Endothelial cell of umbilical vein (primary cell): ENCODE measurements at regions not wholly inside any gene's neighbourhood (a gene's known extent, or its start where the extent isn't known, plus 50 kb on each side); places are given as distances from the start of the nearest gene placed in this dataset.

Source experiments
- BruUV-seq: library from RNA; stranded (reverse); fragments of 400-500 nt; replicated peaks from 2 replicates; lab custom pipeline; 2021; lab: Mats Ljungman, UMichigan
- CTCF ChIA-PET: fragments of 300-600, 350-600 bp; sonication (Branson Sonifier 250); formaldehyde crosslinking; loops from one replicate; lab custom pipeline; 2021; ENCODE audit warnings: antibody characterized with exemption, inconsistent platforms; lab: Charles Lee
- POLR2A ChIA-PET: fragments of 300-600, 350-600 bp; sonication (Branson Sonifier 250); formaldehyde crosslinking; loops from one replicate; lab custom pipeline; 2021; ENCODE audit warnings: antibody characterized with exemption, inconsistent platforms; lab: Charles Lee
- DNase-seq: peaks from one replicate; pipeline ENCODE4 v3.0.0-alpha.2; 2011; ENCODE audit warnings: low read depth, low spot score
- FAIRE-seq: peaks from 2 replicates; lab custom pipeline; 2011; peaks lifted over from hg19 to GRCh38; lab: Jason Lieb, UNC
- H2AFZ ChIP-seq: 2 replicates; pipeline ENCODE4 v1.6.0; 2012; ENCODE audit warnings: low read depth, low read length, control low read depth, inconsistent platforms
- H3K27ac ChIP-seq: 2 replicates; pipeline ENCODE4 v1.5.1; 2011; ENCODE audit warnings: low read depth, mild to moderate bottlenecking, control low read depth, low read length, moderate library complexity; ENCODE audit not compliant: insufficient read depth
- H3K27me3 ChIP-seq, 2 experiments: 2 replicates each; pipeline versions ENCODE4 v1.6.0 to v1.6.1; 2011; ENCODE audit warnings: low read length in 2 of 2, mixed read lengths in 1 of 2; ENCODE audit not compliant: control insufficient read depth in 2 of 2, insufficient read depth in 2 of 2
- H3K36me3 ChIP-seq, 2 experiments: 2 replicates in 1 of 2; 3 replicates in 1 of 2; pipeline ENCODE4 v1.5.1; 2011; ENCODE audit warnings: low read length in 2 of 2, mild to moderate bottlenecking in 1 of 2, moderate library complexity in 1 of 2; ENCODE audit not compliant: control insufficient read depth in 2 of 2, insufficient read depth in 2 of 2; ENCODE audit errors: extremely low read depth in 1 of 2
- H3K4me1 ChIP-seq: 3 replicates; pipeline ENCODE4 v1.5.1; 2011; ENCODE audit warnings: mild to moderate bottlenecking, low read length; ENCODE audit not compliant: control insufficient read depth, insufficient read depth; ENCODE audit errors: extremely low read depth
- H3K4me2 ChIP-seq: 2 replicates; pipeline ENCODE4 v1.6.1; 2011; ENCODE audit warnings: low read length, control low read depth, mixed read lengths; ENCODE audit not compliant: insufficient read depth
- H3K4me3 ChIP-seq, 3 experiments: fragments of 200-600 bp in 1 of 3; sonication (generic), shearing (Covaris generic) in 1 of 3; replicated peaks in 1 of 3; 2 replicates each; pipeline ENCODE4 v1.5.1; 2011 to 2016; ENCODE audit warnings: control low read depth in 3 of 3, low read length in 3 of 3, mild to moderate bottlenecking in 2 of 3, inconsistent platforms in 1 of 3, low read depth in 1 of 3, moderate library complexity in 1 of 3; ENCODE audit not compliant: insufficient read depth in 1 of 3
- H3K79me2 ChIP-seq: 2 replicates; pipeline ENCODE4 v1.6.0; 2012; ENCODE audit warnings: low read length, inconsistent platforms; ENCODE audit not compliant: control insufficient read depth, insufficient read depth
- H3K9ac ChIP-seq: replicated peaks from 2 replicates; pipeline ENCODE3; 2011; ENCODE audit warnings: low read length, control low read depth; ENCODE audit not compliant: insufficient read depth; ENCODE audit errors: extremely low read depth
- H3K9me1 ChIP-seq: replicated peaks from 3 replicates; pipeline ENCODE4 v1.6.0; 2011; ENCODE audit warnings: mild to moderate bottlenecking, low read length; ENCODE audit not compliant: control insufficient read depth, insufficient read depth; ENCODE audit errors: extremely low read depth
- H3K9me3 ChIP-seq: replicated peaks from 2 replicates; pipeline ENCODE4 v1.5.1; 2012; ENCODE audit warnings: low read length, inconsistent platforms; ENCODE audit not compliant: control insufficient read depth, insufficient read depth
- H4K20me1 ChIP-seq: replicated peaks from 2 replicates; pipeline ENCODE3; 2011; ENCODE audit warnings: mild to moderate bottlenecking, low read length; ENCODE audit not compliant: control insufficient read depth, insufficient read depth; ENCODE audit errors: extremely low read depth
- CTCF ChIP-seq, 2 donors: IDR thresholded peaks; 1 replicate in 1 of 2; 2 replicates in 1 of 2; pipeline ENCODE4 v1.5.1; 2011; ENCODE audit warnings: low read length in 2 of 2, mild to moderate bottlenecking in 2 of 2, moderate library complexity in 2 of 2, control low read depth in 1 of 2, inconsistent platforms in 1 of 2, low read depth in 1 of 2; ENCODE audit not compliant: insufficient read depth in 1 of 2; ENCODE audit errors: extremely low read depth in 1 of 2
- EZH2 ChIP-seq: IDR thresholded peaks from 2 replicates; pipeline ENCODE4 v1.6.1; 2012; ENCODE audit warnings: borderline replicate concordance, low read depth, mild to moderate bottlenecking, moderate library complexity, low read length, inconsistent platforms; ENCODE audit not compliant: severe bottlenecking
- FOS ChIP-seq: IDR thresholded peaks from 2 replicates; pipeline ENCODE4 v1.6.1; 2011; ENCODE audit warnings: mild to moderate bottlenecking, low read length, moderate library complexity, borderline replicate concordance; ENCODE audit not compliant: insufficient read depth
- GATA2 ChIP-seq: IDR thresholded peaks from 2 replicates; pipeline ENCODE4 v1.7.0; 2011; ENCODE audit warnings: low read depth, mild to moderate bottlenecking, moderate library complexity, mixed read lengths, low read length; ENCODE audit not compliant: insufficient read length, insufficient read depth
- JUN ChIP-seq: IDR thresholded peaks from 2 replicates; pipeline ENCODE4 v1.6.1; 2011; ENCODE audit warnings: borderline replicate concordance, low read depth; ENCODE audit not compliant: insufficient read length, insufficient read depth
- MAX ChIP-seq: IDR thresholded peaks from 2 replicates; pipeline ENCODE4 v1.6.1; 2011; ENCODE audit not compliant: insufficient read depth, insufficient read length
- POLR2A ChIP-seq: IDR thresholded peaks from 2 replicates; pipeline ENCODE4 v1.6.1; 2012; ENCODE audit warnings: low read depth, mild to moderate bottlenecking, control low read depth, low read length
- POLR2AphosphoS5 ChIP-seq: IDR thresholded peaks from 2 replicates; pipeline ENCODE4 v1.6.1; 2012; ENCODE audit warnings: low read depth, mild to moderate bottlenecking, control low read depth, low read length, moderate library complexity; ENCODE audit not compliant: insufficient read depth
- dilution Hi-C: fragments of 300-500 bp; cut with MboI; formaldehyde crosslinking; loops from one replicate; pipeline ENCODE4 v1.15.0; 2019; ENCODE audit warnings: low sequenced_read_pairs; ENCODE audit not compliant: extremely low pct_ligation_motif_present
- intact Hi-C: fragments of 100-400 bp; cut with micrococcal nuclease; formaldehyde crosslinking; loops from one replicate; pipeline ENCODE4 v1.10.0; 2022

- no peaks in the 10 kb centered on the region for H3K79me2 ChIP-seq
- intact Hi-C loops (no loop called here), dilution Hi-C loops (no loop called here)
- no peaks in the 10 kb centered on the region for H3K36me3 ChIP-seq
- H3K9me1 ChIP-seq = no peaks in the 10 kb centered on the region
- no TSS peak for BruUV-seq
- H3K4me1 ChIP-seq = no peaks in the 10 kb centered on the region
- no peaks in the 10 kb centered on the region for H3K27me3 ChIP-seq
- H3K9ac ChIP-seq = no peak overlapping the region
- CTCF ChIA-PET = no interaction called here
- peaks cover 8% of the 10 kb centered on the region for H3K9me3 ChIP-seq
- POLR2A ChIA-PET = no interaction called here
- no peak overlapping the region for H3K27ac ChIP-seq
- FAIRE-seq (no peak), DNase-seq (no peak)
- no peak overlapping the region for H3K4me3 ChIP-seq
- no peaks in the 10 kb centered on the region for H4K20me1 ChIP-seq
- TF ChIP-seq POLR2A (no peak), JUN (no peak), MAX (no peak), CTCF (IDR thresholded peaks at IDR 0.05; ENCODE audit: extremely low read depth in 1 of 2, insufficient read depth in 1 of 2, low read depth in 1 of 2, low read length in 2 of 2) (no peak), GATA2 (no peak), POLR2AphosphoS5 (no peak), FOS (no peak), EZH2 (no peak)
- H2AFZ ChIP-seq = no peak overlapping the region
- H3K4me2 ChIP-seq = no peak overlapping the region
Measured at GRCh38 chr22:49015993-49016908, 811.4 kb downstream of the BRD1 start.
